ENCODE measurements at regions not wholly inside any gene's neighbourhood (a gene's known extent, or its start where the extent isn't known, plus 50 kb on each side); places are given as distances from the start of the nearest gene placed in this dataset.
A peak's percentile ranks its signal among the peaks of the same experiment; 100 is the strongest.

DNA sequence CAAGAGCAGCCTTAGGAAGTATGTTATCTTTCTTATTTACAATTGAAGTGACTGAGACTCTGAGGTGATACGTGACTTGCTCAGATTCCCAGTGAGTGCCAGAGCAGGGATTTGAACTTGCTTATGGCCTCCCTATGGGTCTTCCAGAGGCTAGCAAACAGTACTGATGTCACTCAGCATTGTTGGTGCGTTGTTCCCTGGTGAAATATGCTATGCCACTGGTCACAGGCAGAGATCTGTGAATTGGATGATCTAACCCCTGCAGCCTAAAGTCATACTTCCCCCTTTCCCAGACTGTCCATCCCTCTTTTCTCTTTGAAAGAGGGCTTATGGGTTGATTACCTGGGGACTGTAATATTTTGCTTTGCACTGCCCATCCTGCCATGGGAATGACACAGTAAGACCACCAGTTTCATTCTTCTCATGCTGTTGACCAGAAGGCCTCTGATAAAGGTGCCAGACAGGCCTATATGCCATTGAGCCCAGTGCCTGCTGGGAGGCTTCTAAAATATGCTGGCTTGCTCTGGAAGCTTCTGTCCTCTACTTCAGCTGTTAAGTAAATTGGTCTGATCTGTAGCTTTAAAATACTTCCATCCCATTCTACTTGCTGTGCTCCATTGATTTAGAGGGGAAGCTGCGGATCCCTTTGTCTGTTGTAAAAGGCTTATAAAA, 152.2 kb upstream of the E2F8 start:
- Histone ChIP-seq H3K9me3 (no peaks in the 10 kb centered on the region), H3K36me3 (no peaks in the 10 kb centered on the region), H3K27ac (peak overlapping the region; percentile 11), H3K27me3 (no peaks in the 10 kb centered on the region), H3K4me1 (peaks cover 24% of the 10 kb centered on the region), H3K4me3 (no peak overlapping the region)
- TF ChIP-seq CTCF (IDR thresholded peaks at IDR 0.05) = no peak
- intact Hi-C loops (cut with DNase I) = no loop called here
- ATAC-seq = no peak
- no peak for DNase-seq

DNA sequence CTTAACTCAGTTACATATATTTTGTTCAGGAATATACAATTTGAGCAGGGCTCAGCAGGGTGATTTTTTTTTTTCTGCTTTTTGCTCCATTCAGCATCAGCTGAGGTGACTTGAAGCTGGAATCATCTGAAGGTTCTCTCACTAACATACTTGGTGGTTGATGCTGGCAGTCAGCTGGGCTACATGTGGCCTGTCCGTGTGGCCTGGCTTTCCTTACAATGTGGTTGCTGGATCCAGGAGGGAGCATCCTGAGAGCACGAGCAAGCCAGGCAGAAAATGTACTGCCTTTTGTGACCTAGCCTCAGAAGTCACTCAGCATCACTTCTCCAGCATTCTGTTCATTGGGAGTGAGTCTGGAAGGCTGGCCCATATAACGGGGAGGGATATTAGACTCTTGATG, 151.6 kb upstream of the E2F8 start:
- intact Hi-C loops (cut with DNase I) = no loop called here
- no peak for TF ChIP-seq CTCF (IDR thresholded peaks at IDR 0.05)
- ATAC-seq = no peak
- Histone ChIP-seq H3K9me3 (no peaks in the 10 kb centered on the region), H3K27ac (no peak overlapping the region), H3K36me3 (no peaks in the 10 kb centered on the region), H3K4me1 (peaks cover 24% of the 10 kb centered on the region), H3K27me3 (no peaks in the 10 kb centered on the region), H3K4me3 (no peak overlapping the region)
- DNase-seq = no peak

- Histone ChIP-seq H3K4me1 (peaks cover 24% of the 10 kb centered on the region), H3K4me3 (no peak overlapping the region), H3K27me3 (no peaks in the 10 kb centered on the region), H3K36me3 (no peaks in the 10 kb centered on the region), H3K9me3 (no peaks in the 10 kb centered on the region), H3K27ac (no peak overlapping the region)
- no peak for ATAC-seq
- no peak for TF ChIP-seq CTCF (IDR thresholded peaks at IDR 0.05)
- DNase-seq = no peak
- intact Hi-C loops (cut with DNase I) = no loop called here
Observed at GRCh38 chr11:19391652-19392051, 150.9 kb upstream of the E2F8 start.

GRCh38 chr11:19391026-19391425, 150.3 kb upstream of the E2F8 start:
- DNase-seq (no peak), ATAC-seq (no peak)
- H3K27ac ChIP-seq = peak overlapping the region; percentile 39
- no peaks in the 10 kb centered on the region for H3K36me3 ChIP-seq
- H3K4me1 ChIP-seq = peaks cover 24% of the 10 kb centered on the region
- H3K27me3 ChIP-seq = no peaks in the 10 kb centered on the region
- intact Hi-C loops (cut with DNase I) = no loop called here
- H3K4me3 ChIP-seq = no peak overlapping the region
- TF ChIP-seq CTCF (IDR thresholded peaks at IDR 0.05) = no peak
- no peaks in the 10 kb centered on the region for H3K9me3 ChIP-seq

- no peaks in the 10 kb centered on the region for H3K36me3 ChIP-seq
- peaks cover 24% of the 10 kb centered on the region for H3K4me1 ChIP-seq
- H3K9me3 ChIP-seq = no peaks in the 10 kb centered on the region
- peak overlapping the region; percentile 56 for H3K27ac ChIP-seq
- TF ChIP-seq CTCF (IDR thresholded peaks at IDR 0.05) = no peak
- no peaks in the 10 kb centered on the region for H3K27me3 ChIP-seq
- ATAC-seq (peak; percentile 80), DNase-seq (no peak)
- intact Hi-C loops (cut with DNase I) = no loop called here
- H3K4me3 ChIP-seq = no peak overlapping the region
Observed at GRCh38 chr11:19389787-19390303, 149.1 kb upstream of the E2F8 start.

All from upper lobe of right lung (tissue), 1 donor.